ENCODE measurements at regions not wholly inside any gene's neighbourhood (a gene's known extent, or its start where the extent isn't known, plus 50 kb on each side); places are given as distances from the start of the nearest gene placed in this dataset.

DNA sequence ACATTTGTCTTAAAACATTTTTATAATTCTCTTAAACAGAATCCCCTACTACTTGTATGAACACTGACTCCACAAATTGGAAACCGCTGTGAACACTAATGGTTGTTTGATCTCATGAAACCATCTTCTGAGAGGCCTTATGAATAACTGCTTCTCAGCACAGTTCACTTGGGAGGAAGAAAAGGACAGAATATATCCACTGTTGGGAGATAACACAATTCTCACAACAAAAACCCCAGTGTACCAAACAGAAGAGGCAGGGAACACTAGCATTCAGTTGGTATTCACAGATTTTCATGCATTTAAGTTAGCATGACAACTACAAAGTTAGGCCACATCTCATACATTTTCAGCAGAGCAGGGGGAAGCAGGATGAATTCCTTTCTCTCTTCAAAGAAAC, 89.0 kb upstream of the SELENOP start:
- TF ChIP-seq POLR2A (conservative IDR thresholded peaks at IDR 0.05) (no peak), CTCF (IDR thresholded peaks at IDR 0.05 in 2 of 3, conservative IDR thresholded peaks at IDR 0.05 in 1 of 3; ENCODE audit: insufficient read depth in 2 of 3, low read depth in 1 of 3, low read length in 3 of 3) (no peak), TEAD2 (tag; IDR thresholded peaks at IDR 0.05) (no peak)

Measured in K562 (cell line).